NT2/D1 (cell line): ENCODE measurements at regions not wholly inside any gene's neighbourhood (a gene's known extent, or its start where the extent isn't known, plus 50 kb on each side); places are given as distances from the start of the nearest gene placed in this dataset.

Experiments used
- SUZ12 ChIP-seq: IDR thresholded peaks from 2 replicates; pipeline ENCODE4 v1.6.1; 2011; ENCODE audit not compliant: insufficient read length, insufficient read depth; ENCODE audit errors: extremely low read depth
- YY1 ChIP-seq: IDR thresholded peaks from 2 replicates; pipeline ENCODE4 v1.6.1; 2011; ENCODE audit not compliant: insufficient read length, insufficient read depth

GRCh38 chr21:28091466-28091865, 901.2 kb downstream of the LTN1 start:
- TF ChIP-seq SUZ12 (no peak), YY1 (no peak)
